Panc1 (cell line): ENCODE measurements at regions not wholly inside any gene's neighbourhood (a gene's known extent, or its start where the extent isn't known, plus 50 kb on each side); places are given as distances from the start of the nearest gene placed in this dataset.

Experiments
- ATAC-seq: fragments of 200-7000 bp; cut with Tn5 transposase; 2 replicates; pipeline ENCODE4 v1.9.1; 2020; ENCODE audit warnings: mild to moderate bottlenecking, moderate library complexity
- BruUV-seq: library from RNA; stranded (reverse); fragments of 400-500 nt; replicated peaks from 2 replicates; lab custom pipeline; 2021; lab: Mats Ljungman, UMichigan
- CTCF ChIA-PET: fragments of 300-600 bp; sonication (Branson Sonifier 250); formaldehyde crosslinking; loops from one replicate; lab custom pipeline; 2022; ENCODE audit warnings: antibody characterized with exemption; lab: Charles Lee
- POLR2A ChIA-PET: fragments of 300-600 bp; sonication (Branson Sonifier 250); formaldehyde crosslinking; loops from one replicate; lab custom pipeline; 2022; ENCODE audit warnings: antibody characterized with exemption; lab: Charles Lee
- DNase-seq: peaks from one replicate; pipeline ENCODE4 v3.0.0-alpha.2; 2010; ENCODE audit warnings: low read depth, low spot score
- H3K27ac ChIP-seq: 2 replicates; pipeline ENCODE4 v1.5.1; 2011; ENCODE audit warnings: mild to moderate bottlenecking, low read length, inconsistent platforms
- H3K27me3 ChIP-seq: fragments of 200-500 bp; sonication (Bioruptor generic); 2 replicates; pipeline ENCODE4 v1.6.0; 2014; ENCODE audit warnings: low read length, inconsistent platforms; ENCODE audit not compliant: control insufficient read depth, insufficient read depth
- H3K36me3 ChIP-seq: fragments of 200-500 bp; sonication (Bioruptor generic); 2 replicates; pipeline ENCODE4 v1.5.1; 2014; ENCODE audit warnings: inconsistent platforms, mild to moderate bottlenecking, low read length, moderate library complexity; ENCODE audit not compliant: control insufficient read depth, insufficient read depth
- H3K4me1 ChIP-seq: 2 replicates; pipeline ENCODE4 v1.5.1; 2011; ENCODE audit warnings: inconsistent platforms, mild to moderate bottlenecking, low read length, moderate library complexity; ENCODE audit not compliant: control insufficient read depth, insufficient read depth
- H3K4me3 ChIP-seq, 2 experiments: 2 replicates each; pipeline ENCODE4 v1.5.1; 2011 to 2012; ENCODE audit warnings: low read depth in 2 of 2, low read length in 2 of 2, mild to moderate bottlenecking in 2 of 2, inconsistent platforms in 1 of 2, moderate library complexity in 1 of 2
- H3K9me3 ChIP-seq: fragments of 200-500 bp; sonication (Bioruptor generic); 2 replicates; pipeline ENCODE4 v1.5.1; 2014; ENCODE audit warnings: low read depth, mild to moderate bottlenecking, inconsistent platforms, low read length, moderate library complexity; ENCODE audit not compliant: control insufficient read depth, insufficient read depth
- POLR2AphosphoS5 ChIP-seq: IDR thresholded peaks from 2 replicates; pipeline ENCODE4 v1.6.1; 2012; ENCODE audit warnings: mild to moderate bottlenecking, low read depth, low read length, moderate library complexity
- SIN3A ChIP-seq: IDR thresholded peaks from 2 replicates; pipeline ENCODE4 v1.6.1; 2012; ENCODE audit warnings: low read depth, mild to moderate bottlenecking, low read length, moderate library complexity, borderline replicate concordance; ENCODE audit not compliant: insufficient read depth
- TCF7L2 ChIP-seq: IDR thresholded peaks from 2 replicates; pipeline ENCODE4 v1.6.1; 2011; ENCODE audit warnings: mild to moderate bottlenecking, low read depth, low read length, inconsistent platforms
- in situ Hi-C: cut with HindIII; loops from 2 replicates; pipeline ENCODE4 v1.10.0; 2016; ENCODE audit warnings: low sequenced_read_pairs, low pct_unique_long_range_greater_than_20kb
- intact Hi-C: fragments of 100-400 bp; cut with micrococcal nuclease; formaldehyde crosslinking; loops from one replicate; pipeline ENCODE4 v1.10.0; 2022; ENCODE audit not compliant: unreplicated experiment
- TF ChIP-seq, protein P1 (sequence below): fragments of 450-650 bp; IDR thresholded peaks from 2 replicates; pipeline ENCODE4 v1.5.1; 2017; ENCODE audit warnings: mild to moderate bottlenecking
- TF ChIP-seq, protein P2 (sequence below), 2 experiments: IDR thresholded peaks; 2 replicates each; pipeline ENCODE4 v1.6.1; 2011 to 2012; ENCODE audit warnings: low read depth in 2 of 2, control low read depth in 1 of 2, low read length in 1 of 2, mild to moderate bottlenecking in 1 of 2, moderate library complexity in 1 of 2; ENCODE audit not compliant: insufficient read depth in 1 of 2

DNA sequence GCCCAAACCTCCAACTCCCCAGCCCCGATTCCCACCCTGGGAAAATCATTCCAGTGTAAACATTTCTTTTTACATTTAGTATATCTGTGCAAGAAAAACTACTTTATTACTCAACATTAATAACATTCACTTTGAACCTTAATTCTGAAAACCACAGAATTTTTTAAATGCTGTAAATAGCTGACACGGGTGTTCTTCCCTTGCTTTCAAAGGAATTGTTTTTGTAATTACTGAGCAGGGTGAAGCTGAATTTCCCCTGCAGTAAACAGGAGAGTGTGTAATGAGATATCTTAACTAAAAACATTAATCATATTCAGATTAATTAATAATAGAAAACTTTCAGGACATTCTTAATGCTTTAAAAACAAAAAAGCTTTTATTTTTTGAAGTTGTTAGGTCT is 99.3 kb upstream of the CITED2 start:
- DNase-seq = no peak
- in situ Hi-C loops = no loop called here
- peak overlapping the region; percentile 58; the same call in 1 of the 2 replicates for H3K27ac ChIP-seq
- H3K4me1 ChIP-seq = peaks cover 4% of the 10 kb centered on the region; the same call in 1 of the 2 replicates
- intact Hi-C loops = no loop called here
- TF ChIP-seq TCF7L2 (no peak), POLR2AphosphoS5 (no peak), SIN3A (no peak)
- TF ChIP-seq, protein P1, sequence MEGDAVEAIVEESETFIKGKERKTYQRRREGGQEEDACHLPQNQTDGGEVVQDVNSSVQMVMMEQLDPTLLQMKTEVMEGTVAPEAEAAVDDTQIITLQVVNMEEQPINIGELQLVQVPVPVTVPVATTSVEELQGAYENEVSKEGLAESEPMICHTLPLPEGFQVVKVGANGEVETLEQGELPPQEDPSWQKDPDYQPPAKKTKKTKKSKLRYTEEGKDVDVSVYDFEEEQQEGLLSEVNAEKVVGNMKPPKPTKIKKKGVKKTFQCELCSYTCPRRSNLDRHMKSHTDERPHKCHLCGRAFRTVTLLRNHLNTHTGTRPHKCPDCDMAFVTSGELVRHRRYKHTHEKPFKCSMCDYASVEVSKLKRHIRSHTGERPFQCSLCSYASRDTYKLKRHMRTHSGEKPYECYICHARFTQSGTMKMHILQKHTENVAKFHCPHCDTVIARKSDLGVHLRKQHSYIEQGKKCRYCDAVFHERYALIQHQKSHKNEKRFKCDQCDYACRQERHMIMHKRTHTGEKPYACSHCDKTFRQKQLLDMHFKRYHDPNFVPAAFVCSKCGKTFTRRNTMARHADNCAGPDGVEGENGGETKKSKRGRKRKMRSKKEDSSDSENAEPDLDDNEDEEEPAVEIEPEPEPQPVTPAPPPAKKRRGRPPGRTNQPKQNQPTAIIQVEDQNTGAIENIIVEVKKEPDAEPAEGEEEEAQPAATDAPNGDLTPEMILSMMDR = no peak
- TF ChIP-seq, protein P2, sequence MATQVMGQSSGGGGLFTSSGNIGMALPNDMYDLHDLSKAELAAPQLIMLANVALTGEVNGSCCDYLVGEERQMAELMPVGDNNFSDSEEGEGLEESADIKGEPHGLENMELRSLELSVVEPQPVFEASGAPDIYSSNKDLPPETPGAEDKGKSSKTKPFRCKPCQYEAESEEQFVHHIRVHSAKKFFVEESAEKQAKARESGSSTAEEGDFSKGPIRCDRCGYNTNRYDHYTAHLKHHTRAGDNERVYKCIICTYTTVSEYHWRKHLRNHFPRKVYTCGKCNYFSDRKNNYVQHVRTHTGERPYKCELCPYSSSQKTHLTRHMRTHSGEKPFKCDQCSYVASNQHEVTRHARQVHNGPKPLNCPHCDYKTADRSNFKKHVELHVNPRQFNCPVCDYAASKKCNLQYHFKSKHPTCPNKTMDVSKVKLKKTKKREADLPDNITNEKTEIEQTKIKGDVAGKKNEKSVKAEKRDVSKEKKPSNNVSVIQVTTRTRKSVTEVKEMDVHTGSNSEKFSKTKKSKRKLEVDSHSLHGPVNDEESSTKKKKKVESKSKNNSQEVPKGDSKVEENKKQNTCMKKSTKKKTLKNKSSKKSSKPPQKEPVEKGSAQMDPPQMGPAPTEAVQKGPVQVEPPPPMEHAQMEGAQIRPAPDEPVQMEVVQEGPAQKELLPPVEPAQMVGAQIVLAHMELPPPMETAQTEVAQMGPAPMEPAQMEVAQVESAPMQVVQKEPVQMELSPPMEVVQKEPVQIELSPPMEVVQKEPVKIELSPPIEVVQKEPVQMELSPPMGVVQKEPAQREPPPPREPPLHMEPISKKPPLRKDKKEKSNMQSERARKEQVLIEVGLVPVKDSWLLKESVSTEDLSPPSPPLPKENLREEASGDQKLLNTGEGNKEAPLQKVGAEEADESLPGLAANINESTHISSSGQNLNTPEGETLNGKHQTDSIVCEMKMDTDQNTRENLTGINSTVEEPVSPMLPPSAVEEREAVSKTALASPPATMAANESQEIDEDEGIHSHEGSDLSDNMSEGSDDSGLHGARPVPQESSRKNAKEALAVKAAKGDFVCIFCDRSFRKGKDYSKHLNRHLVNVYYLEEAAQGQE (IDR thresholded peaks at IDR 0.05; ENCODE audit: insufficient read depth in 1 of 2, low read depth in 2 of 2, low read length in 1 of 2) = no peak
- no peaks in the 10 kb centered on the region for H3K27me3 ChIP-seq
- no peak overlapping the region for H3K4me3 ChIP-seq
- no peaks in the 10 kb centered on the region for H3K9me3 ChIP-seq
- no peak for ATAC-seq
- BruUV-seq = no TSS peak
- CTCF ChIA-PET = no interaction called here
- POLR2A ChIA-PET = interaction anchor here (0.6 to 0.7 kb wide), 2 partner anchors 35 to 99 kb away, joined by 3 to 4 read pairs; partner anchors contain the start of gene CITED2
- no peaks in the 10 kb centered on the region for H3K36me3 ChIP-seq

DNA sequence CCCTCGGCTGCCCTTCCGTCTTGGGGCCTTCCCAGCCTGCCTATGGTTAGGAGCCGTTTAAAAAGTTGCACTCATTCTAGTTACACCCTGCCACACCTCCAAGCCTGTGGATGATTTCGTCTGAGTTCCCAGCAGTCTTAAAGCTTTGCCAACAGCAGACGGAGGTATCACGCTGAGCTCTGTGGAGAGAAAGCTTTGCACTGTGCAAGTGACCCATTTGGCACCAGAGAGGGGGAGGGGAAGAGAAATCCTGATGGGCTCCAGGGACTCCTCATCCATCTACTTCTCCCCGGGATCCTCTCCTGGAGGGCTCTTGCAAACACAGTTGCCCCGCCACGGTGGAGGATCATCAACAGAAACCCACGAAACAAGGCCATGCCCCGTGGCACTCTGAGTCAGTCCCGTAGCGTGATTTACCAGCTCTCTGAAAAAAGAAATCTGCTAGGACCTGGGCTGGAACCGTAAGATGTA is 98.8 kb upstream of the CITED2 start:
- no TSS peak for BruUV-seq
- in situ Hi-C loops = no loop called here
- peak overlapping the region; percentile 58 for H3K27ac ChIP-seq
- no peaks in the 10 kb centered on the region for H3K9me3 ChIP-seq
- peaks cover 4% of the 10 kb centered on the region; the same call in 1 of the 2 replicates for H3K4me1 ChIP-seq
- H3K4me3 ChIP-seq = no peak overlapping the region
- ChIA-PET POLR2A (interaction anchor here (0.7 kb wide), 1 partner anchor 99 kb away, joined by 3 read pairs; the partner anchor contains the start of gene CITED2), CTCF (no interaction called here)
- intact Hi-C loops = no loop called here
- TF ChIP-seq TCF7L2 (no peak), SIN3A (no peak), POLR2AphosphoS5 (no peak)
- TF ChIP-seq, protein P2 (IDR thresholded peaks at IDR 0.05; ENCODE audit: insufficient read depth in 1 of 2, low read depth in 2 of 2, low read length in 1 of 2) = no peak
- TF ChIP-seq, protein P1 = no peak
- ATAC-seq (peak; percentile 42; the same call in 1 of the 2 replicates), DNase-seq (no peak)
- H3K36me3 ChIP-seq = no peaks in the 10 kb centered on the region
- no peaks in the 10 kb centered on the region for H3K27me3 ChIP-seq
